Neuron (in vitro differentiated cells): ENCODE measurements at regions not wholly inside any gene's neighbourhood (a gene's known extent, or its start where the extent isn't known, plus 50 kb on each side); places are given as distances from the start of the nearest gene placed in this dataset.

ENCODE experiments used
- H2AFZ ChIP-seq: one replicate; pipeline ENCODE4 v1.6.1; 2013; ENCODE audit warnings: low read depth, mild to moderate bottlenecking, inconsistent platforms, low read length, moderate library complexity
- H3K27me3 ChIP-seq: one replicate; pipeline ENCODE4 v1.6.1; 2013; ENCODE audit warnings: low read length; ENCODE audit not compliant: insufficient read depth
- H3K36me3 ChIP-seq: one replicate; pipeline ENCODE4 v1.6.1; 2013; ENCODE audit warnings: low read length; ENCODE audit not compliant: insufficient read depth
- H3K4me1 ChIP-seq: one replicate; pipeline ENCODE4 v1.6.1; 2013; ENCODE audit warnings: low read length; ENCODE audit not compliant: insufficient read depth
- H3K4me3 ChIP-seq: 2 replicates; pipeline ENCODE4 v1.5.1; 2013; ENCODE audit warnings: mild to moderate bottlenecking, low read length, moderate library complexity
- H3K9me3 ChIP-seq: one replicate; pipeline ENCODE4 v1.6.1; 2013; ENCODE audit warnings: low read length

GRCh38 chr2:118481299-118481698, 366.1 kb downstream of the EN1 start:
- Histone ChIP-seq H3K4me3 (no peak overlapping the region), H2AFZ (no peak overlapping the region), H3K27me3 (no peaks in the 10 kb centered on the region)

GRCh38 chr2:118479020-118479419, 368.4 kb downstream of the EN1 start:
- H2AFZ ChIP-seq, result no peak overlapping the region
- H3K9me3 ChIP-seq, result no peaks in the 10 kb centered on the region
- H3K27me3 ChIP-seq, result no peaks in the 10 kb centered on the region
- H3K4me3 ChIP-seq, result no peak overlapping the region
- no peaks in the 10 kb centered on the region for H3K4me1 ChIP-seq
- no peaks in the 10 kb centered on the region for H3K36me3 ChIP-seq

More at GRCh38 chr2:118481299-118481698, 366.1 kb downstream of the EN1 start:
- Histone ChIP-seq H3K36me3 (no peaks in the 10 kb centered on the region), H3K4me1 (no peaks in the 10 kb centered on the region), H3K9me3 (no peaks in the 10 kb centered on the region)

GRCh38 chr2:118477111-118477862, 370.2 kb downstream of the EN1 start:
- Histone ChIP-seq H3K4me1 (no peaks in the 10 kb centered on the region), H2AFZ (no peak overlapping the region), H3K27me3 (no peaks in the 10 kb centered on the region)

GRCh38 chr2:118475622-118476205, 371.7 kb downstream of the EN1 start:
- Histone ChIP-seq H3K36me3 (no peaks in the 10 kb centered on the region), H3K4me1 (no peaks in the 10 kb centered on the region), H3K9me3 (no peaks in the 10 kb centered on the region), H2AFZ (no peak overlapping the region), H3K4me3 (no peak overlapping the region), H3K27me3 (no peaks in the 10 kb centered on the region)

More at GRCh38 chr2:118477111-118477862, 370.2 kb downstream of the EN1 start:
- Histone ChIP-seq H3K4me3 (no peak overlapping the region), H3K36me3 (no peaks in the 10 kb centered on the region), H3K9me3 (no peaks in the 10 kb centered on the region)

- no peaks in the 10 kb centered on the region for H3K9me3 ChIP-seq
- H3K4me1 ChIP-seq, result no peaks in the 10 kb centered on the region
- H3K4me3 ChIP-seq, result no peak overlapping the region
- H2AFZ ChIP-seq, result no peak overlapping the region
- no peaks in the 10 kb centered on the region for H3K36me3 ChIP-seq
- no peaks in the 10 kb centered on the region for H3K27me3 ChIP-seq
Measured at GRCh38 chr2:118474541-118474920, 372.9 kb downstream of the EN1 start.

- H2AFZ ChIP-seq, result no peak overlapping the region
- H3K36me3 ChIP-seq, result no peaks in the 10 kb centered on the region
- H3K9me3 ChIP-seq, result no peaks in the 10 kb centered on the region
- H3K4me3 ChIP-seq, result no peak overlapping the region
- no peaks in the 10 kb centered on the region for H3K4me1 ChIP-seq
- no peaks in the 10 kb centered on the region for H3K27me3 ChIP-seq
Measured at GRCh38 chr2:118473846-118474540, 373.5 kb downstream of the EN1 start.

- H3K4me1 ChIP-seq, result no peaks in the 10 kb centered on the region
- no peaks in the 10 kb centered on the region for H3K27me3 ChIP-seq
- no peaks in the 10 kb centered on the region for H3K36me3 ChIP-seq
- H3K4me3 ChIP-seq, result no peak overlapping the region
- no peak overlapping the region for H2AFZ ChIP-seq
- H3K9me3 ChIP-seq, result no peaks in the 10 kb centered on the region
Measured at GRCh38 chr2:118473241-118473640, 374.2 kb downstream of the EN1 start.

- H3K4me3 ChIP-seq, result no peak overlapping the region
- no peaks in the 10 kb centered on the region for H3K4me1 ChIP-seq
- H2AFZ ChIP-seq, result no peak overlapping the region
- H3K36me3 ChIP-seq, result no peaks in the 10 kb centered on the region
- no peaks in the 10 kb centered on the region for H3K27me3 ChIP-seq
- no peaks in the 10 kb centered on the region for H3K9me3 ChIP-seq
Measured at GRCh38 chr2:118470297-118470696, 377.2 kb downstream of the EN1 start.

GRCh38 chr2:118469103-118469502, 378.3 kb downstream of the EN1 start:
- Histone ChIP-seq H3K36me3 (no peaks in the 10 kb centered on the region), H2AFZ (no peak overlapping the region), H3K27me3 (no peaks in the 10 kb centered on the region), H3K4me1 (no peaks in the 10 kb centered on the region), H3K4me3 (no peak overlapping the region), H3K9me3 (no peaks in the 10 kb centered on the region)

GRCh38 chr2:118464546-118465265, 376.4 kb downstream of the INSIG2 start:
- H3K9me3 ChIP-seq, result no peaks in the 10 kb centered on the region
- no peaks in the 10 kb centered on the region for H3K27me3 ChIP-seq
- H2AFZ ChIP-seq, result no peak overlapping the region
- no peak overlapping the region for H3K4me3 ChIP-seq
- H3K36me3 ChIP-seq, result no peaks in the 10 kb centered on the region
- no peaks in the 10 kb centered on the region for H3K4me1 ChIP-seq

GRCh38 chr2:118464046-118464445, 375.8 kb downstream of the INSIG2 start:
- H3K4me1 ChIP-seq, result no peaks in the 10 kb centered on the region
- no peaks in the 10 kb centered on the region for H3K9me3 ChIP-seq
- no peak overlapping the region for H3K4me3 ChIP-seq
- no peak overlapping the region for H2AFZ ChIP-seq
- H3K27me3 ChIP-seq, result no peaks in the 10 kb centered on the region
- H3K36me3 ChIP-seq, result no peaks in the 10 kb centered on the region

- H3K36me3 ChIP-seq, result no peaks in the 10 kb centered on the region
- no peaks in the 10 kb centered on the region for H3K27me3 ChIP-seq
- no peak overlapping the region for H2AFZ ChIP-seq
- no peaks in the 10 kb centered on the region for H3K9me3 ChIP-seq
- H3K4me3 ChIP-seq, result no peak overlapping the region
- H3K4me1 ChIP-seq, result no peaks in the 10 kb centered on the region
Measured at GRCh38 chr2:118460425-118460824, 372.2 kb downstream of the INSIG2 start.

- no peak overlapping the region for H3K4me3 ChIP-seq
- no peaks in the 10 kb centered on the region for H3K36me3 ChIP-seq
- H2AFZ ChIP-seq, result no peak overlapping the region
- H3K27me3 ChIP-seq, result no peaks in the 10 kb centered on the region
- no peaks in the 10 kb centered on the region for H3K9me3 ChIP-seq
- H3K4me1 ChIP-seq, result no peaks in the 10 kb centered on the region
Measured at GRCh38 chr2:118459426-118459825, 371.2 kb downstream of the INSIG2 start.
